ENCODE measurements at regions not wholly inside any gene's neighbourhood (a gene's known extent, or its start where the extent isn't known, plus 50 kb on each side); places are given as distances from the start of the nearest gene placed in this dataset.

DNA sequence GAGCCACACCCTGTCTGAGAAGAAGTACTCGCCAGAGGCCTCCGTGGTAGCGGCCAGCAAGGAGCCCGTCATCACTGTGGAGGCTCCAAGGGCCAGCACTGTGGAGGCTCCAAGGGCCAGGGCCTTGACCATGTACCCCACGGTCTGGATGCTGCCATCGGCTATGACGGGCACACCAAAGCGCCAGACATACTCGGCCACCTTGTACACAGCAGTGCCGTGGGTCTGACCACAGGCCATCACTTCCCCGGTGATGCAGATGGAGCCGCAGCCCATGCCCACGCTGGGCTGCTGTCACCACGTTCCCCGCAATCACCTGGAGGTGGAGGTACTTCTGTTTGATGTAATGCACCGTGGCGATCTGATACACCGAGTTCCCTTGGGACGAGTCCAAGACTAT lies 377.7 kb upstream of the MAOA start:
- TF ChIP-seq, protein P1, sequence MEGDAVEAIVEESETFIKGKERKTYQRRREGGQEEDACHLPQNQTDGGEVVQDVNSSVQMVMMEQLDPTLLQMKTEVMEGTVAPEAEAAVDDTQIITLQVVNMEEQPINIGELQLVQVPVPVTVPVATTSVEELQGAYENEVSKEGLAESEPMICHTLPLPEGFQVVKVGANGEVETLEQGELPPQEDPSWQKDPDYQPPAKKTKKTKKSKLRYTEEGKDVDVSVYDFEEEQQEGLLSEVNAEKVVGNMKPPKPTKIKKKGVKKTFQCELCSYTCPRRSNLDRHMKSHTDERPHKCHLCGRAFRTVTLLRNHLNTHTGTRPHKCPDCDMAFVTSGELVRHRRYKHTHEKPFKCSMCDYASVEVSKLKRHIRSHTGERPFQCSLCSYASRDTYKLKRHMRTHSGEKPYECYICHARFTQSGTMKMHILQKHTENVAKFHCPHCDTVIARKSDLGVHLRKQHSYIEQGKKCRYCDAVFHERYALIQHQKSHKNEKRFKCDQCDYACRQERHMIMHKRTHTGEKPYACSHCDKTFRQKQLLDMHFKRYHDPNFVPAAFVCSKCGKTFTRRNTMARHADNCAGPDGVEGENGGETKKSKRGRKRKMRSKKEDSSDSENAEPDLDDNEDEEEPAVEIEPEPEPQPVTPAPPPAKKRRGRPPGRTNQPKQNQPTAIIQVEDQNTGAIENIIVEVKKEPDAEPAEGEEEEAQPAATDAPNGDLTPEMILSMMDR (IDR thresholded peaks at IDR 0.05), result no peak
- no peak for TF ChIP-seq EZH2 (IDR thresholded peaks at IDR 0.05; ENCODE audit: borderline replicate concordance, insufficient read depth, low read depth, low read length, poor library complexity, severe bottlenecking)

Data from B cell (primary cell).